CD14-positive monocyte (primary cell): ENCODE measurements at regions not wholly inside any gene's neighbourhood (a gene's known extent, or its start where the extent isn't known, plus 50 kb on each side); places are given as distances from the start of the nearest gene placed in this dataset.

ENCODE experiments used
- DNase-seq, 3 donors: peaks; one replicate each; pipeline ENCODE4 v3.0.0-alpha.2; 2011 to 2022
- H2AFZ ChIP-seq: 2 replicates; pipeline ENCODE4 v1.6.0; 2012; ENCODE audit warnings: mild to moderate bottlenecking, low read depth, low read length, inconsistent platforms; ENCODE audit not compliant: insufficient read depth, poor library complexity, severe bottlenecking
- H3K27ac ChIP-seq, 2 donors: 1 replicate in 1 of 2; 2 replicates in 1 of 2; pipeline ENCODE4 v1.5.1; 2012 to 2013; ENCODE audit warnings: low read length in 2 of 2, control low read depth in 1 of 2, inconsistent platforms in 1 of 2, low read depth in 1 of 2, mild to moderate bottlenecking in 1 of 2
- H3K27me3 ChIP-seq, 2 donors: one replicate each; pipeline versions ENCODE4 v1.6.0 to v1.6.1; 2011 to 2013; ENCODE audit warnings: low read length in 2 of 2; ENCODE audit not compliant: control insufficient read depth in 2 of 2, insufficient read depth in 2 of 2
- H3K36me3 ChIP-seq, 2 donors: replicated peaks in 1 of 2; 1 replicate in 1 of 2; 2 replicates in 1 of 2; pipeline versions ENCODE4 v1.5.1 to v1.6.1; 2012 to 2013; ENCODE audit warnings: low read length in 2 of 2, control low read depth in 1 of 2, inconsistent platforms in 1 of 2, mild to moderate bottlenecking in 1 of 2; ENCODE audit not compliant: insufficient read depth in 2 of 2, control insufficient read depth in 1 of 2
- H3K4me1 ChIP-seq, 2 donors: 1 replicate in 1 of 2; 2 replicates in 1 of 2; pipeline versions ENCODE4 v1.5.1 to v1.6.1; 2012 to 2013; ENCODE audit warnings: low read length in 2 of 2, control low read depth in 1 of 2, inconsistent platforms in 1 of 2, mild to moderate bottlenecking in 1 of 2, moderate library complexity in 1 of 2; ENCODE audit not compliant: insufficient read depth in 2 of 2, control insufficient read depth in 1 of 2
- H3K4me2 ChIP-seq: replicated peaks from 2 replicates; pipeline ENCODE3; 2012; ENCODE audit warnings: low read length, moderate library complexity, mild to moderate bottlenecking; ENCODE audit not compliant: poor library complexity, severe bottlenecking; ENCODE audit errors: extremely low read depth
- H3K4me3 ChIP-seq, 3 experiments: fragments of 200-600 bp in 1 of 3; sonication (generic) in 1 of 3; replicated peaks in 1 of 3; 1 replicate in 2 of 3; 2 replicates in 1 of 3; pipeline ENCODE4 v1.5.1; 2011 to 2013; ENCODE audit warnings: low read length in 3 of 3, mild to moderate bottlenecking in 3 of 3, control low read depth in 2 of 3, low read depth in 2 of 3, inconsistent platforms in 1 of 3, moderate library complexity in 1 of 3
- H3K79me2 ChIP-seq: 2 replicates; pipeline ENCODE4 v1.6.0; 2012; ENCODE audit warnings: mild to moderate bottlenecking, control low read depth, inconsistent platforms, low read length, moderate library complexity; ENCODE audit not compliant: insufficient read depth
- H3K9ac ChIP-seq: 2 replicates; pipeline ENCODE4 v1.6.0; 2017; ENCODE audit warnings: low read length, mild to moderate bottlenecking; ENCODE audit not compliant: insufficient read depth, poor library complexity, severe bottlenecking
- H3K9me3 ChIP-seq, 2 donors: replicated peaks in 1 of 2; 1 replicate in 1 of 2; 2 replicates in 1 of 2; pipeline versions ENCODE4 v1.5.1 to v1.6.1; 2012 to 2013; ENCODE audit warnings: low read length in 2 of 2, control low read depth in 1 of 2; ENCODE audit not compliant: control insufficient read depth in 1 of 2, insufficient read depth in 1 of 2
- H4K20me1 ChIP-seq: 2 replicates; pipeline ENCODE4 v1.6.0; 2012; ENCODE audit warnings: mild to moderate bottlenecking, low read length, control low read depth, moderate library complexity; ENCODE audit not compliant: insufficient read depth
- H3K27ac Mint-ChIP-seq, 7 donors: one replicate each; pipeline ENCODE4 v1.8.0; 2020; ENCODE audit warnings: mild to moderate bottlenecking in 7 of 7, mixed read lengths in 7 of 7, moderate library complexity in 6 of 7, inconsistent platforms in 2 of 7
- H3K27me3 Mint-ChIP-seq, 3 donors: one replicate each; pipeline ENCODE4 v1.8.0; 2021 to 2022; ENCODE audit warnings: low read depth in 3 of 3, mild to moderate bottlenecking in 3 of 3, mixed read lengths in 3 of 3, moderate library complexity in 3 of 3, inconsistent platforms in 1 of 3
- H3K36me3 Mint-ChIP-seq, 2 donors: one replicate each; pipeline ENCODE4 v1.8.0; 2020; ENCODE audit warnings: mixed read lengths in 2 of 2, inconsistent platforms in 1 of 2, mild to moderate bottlenecking in 1 of 2
- H3K4me1 Mint-ChIP-seq: one replicate; pipeline ENCODE4 v1.8.0; 2020; ENCODE audit warnings: mild to moderate bottlenecking, mixed read lengths
- H3K4me3 Mint-ChIP-seq, 2 donors: one replicate each; pipeline ENCODE4 v1.8.0; 2020; ENCODE audit warnings: mild to moderate bottlenecking in 2 of 2, mixed read lengths in 2 of 2, moderate library complexity in 1 of 2
- H3K9me3 Mint-ChIP-seq, 7 donors: one replicate each; pipeline ENCODE4 v1.8.0; 2020 to 2022; ENCODE audit warnings: mixed read lengths in 7 of 7, mild to moderate bottlenecking in 6 of 7, moderate library complexity in 6 of 7, inconsistent platforms in 2 of 7
- WGBS: methylation state at CpG from one replicate; pipeline ENCODE4 v1.1.5; 2013; ENCODE audit warnings: missing lambda C conversion rate; ENCODE audit not compliant: insufficient coverage; 5-methylcytosine and 5-hydroxymethylcytosine counted together
- intact Hi-C, 2 donors: fragments of 100-400 bp; cut with micrococcal nuclease; formaldehyde crosslinking; loops; one replicate each; pipeline versions ENCODE4 v1.15.0 to v1.15.1; 2023
- TF ChIP-seq, protein P1 (sequence below): fragments of 200-600 bp; IDR thresholded peaks from one replicate; pipeline ENCODE4 v1.8.0; 2022; ENCODE audit warnings: antibody characterized with exemption, mild to moderate bottlenecking

DNA sequence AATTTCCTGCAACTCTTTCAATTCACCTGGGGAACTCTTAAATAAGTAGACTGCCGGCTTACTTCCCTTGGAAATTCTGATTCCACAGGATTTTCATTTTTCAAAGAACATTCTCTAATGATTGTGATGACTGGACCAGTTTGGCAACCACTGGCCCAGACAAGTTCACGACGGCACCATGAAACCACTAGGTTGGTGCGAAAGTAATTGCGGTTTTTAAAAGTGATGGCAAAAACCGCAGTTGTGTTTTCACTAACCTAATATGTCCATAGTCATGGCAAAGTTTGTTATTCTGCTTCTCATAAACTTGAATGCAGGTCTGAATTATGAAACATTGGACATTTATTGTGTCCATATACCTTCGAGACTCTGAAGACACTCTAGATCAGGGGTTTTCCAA, 317.2 kb downstream of the IRX1 start:
- no peak overlapping the region for H3K27ac Mint-ChIP-seq
- intact Hi-C loops = no loop called here
- no peaks in the 10 kb centered on the region for H3K4me1 ChIP-seq

DNA sequence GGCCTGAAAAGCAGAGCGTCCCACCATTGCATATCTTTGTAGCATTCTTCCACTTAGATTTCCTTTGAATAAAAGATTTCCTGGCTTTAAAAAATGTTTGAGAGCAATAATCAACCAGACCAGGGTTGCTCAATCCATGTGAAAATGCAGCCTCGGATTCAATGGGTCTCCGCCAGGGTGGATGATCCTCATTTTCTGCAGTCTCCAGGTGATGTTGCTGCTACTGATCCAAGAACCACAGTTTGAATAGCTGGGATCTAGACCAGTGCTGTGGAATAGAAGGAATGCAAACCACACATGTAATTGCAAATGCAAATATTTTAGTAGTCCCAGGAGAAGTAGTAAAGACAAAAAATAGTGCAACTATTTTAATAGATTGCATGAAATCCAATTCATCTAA, 317.6 kb downstream of the IRX1 start:
- no peak overlapping the region for H3K9ac ChIP-seq
- H3K4me1 ChIP-seq = no peaks in the 10 kb centered on the region
- no peak overlapping the region for H3K4me3 Mint-ChIP-seq
- no peaks in the 10 kb centered on the region for H3K36me3 Mint-ChIP-seq
- no peak overlapping the region for H3K4me3 ChIP-seq
- no peaks in the 10 kb centered on the region for H4K20me1 ChIP-seq
- no peaks in the 10 kb centered on the region for H3K27me3 ChIP-seq
- H3K4me2 ChIP-seq = no peak overlapping the region
- H3K27ac ChIP-seq = no peak overlapping the region
- TF ChIP-seq, protein P1, sequence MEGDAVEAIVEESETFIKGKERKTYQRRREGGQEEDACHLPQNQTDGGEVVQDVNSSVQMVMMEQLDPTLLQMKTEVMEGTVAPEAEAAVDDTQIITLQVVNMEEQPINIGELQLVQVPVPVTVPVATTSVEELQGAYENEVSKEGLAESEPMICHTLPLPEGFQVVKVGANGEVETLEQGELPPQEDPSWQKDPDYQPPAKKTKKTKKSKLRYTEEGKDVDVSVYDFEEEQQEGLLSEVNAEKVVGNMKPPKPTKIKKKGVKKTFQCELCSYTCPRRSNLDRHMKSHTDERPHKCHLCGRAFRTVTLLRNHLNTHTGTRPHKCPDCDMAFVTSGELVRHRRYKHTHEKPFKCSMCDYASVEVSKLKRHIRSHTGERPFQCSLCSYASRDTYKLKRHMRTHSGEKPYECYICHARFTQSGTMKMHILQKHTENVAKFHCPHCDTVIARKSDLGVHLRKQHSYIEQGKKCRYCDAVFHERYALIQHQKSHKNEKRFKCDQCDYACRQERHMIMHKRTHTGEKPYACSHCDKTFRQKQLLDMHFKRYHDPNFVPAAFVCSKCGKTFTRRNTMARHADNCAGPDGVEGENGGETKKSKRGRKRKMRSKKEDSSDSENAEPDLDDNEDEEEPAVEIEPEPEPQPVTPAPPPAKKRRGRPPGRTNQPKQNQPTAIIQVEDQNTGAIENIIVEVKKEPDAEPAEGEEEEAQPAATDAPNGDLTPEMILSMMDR = no peak
- H3K9me3 ChIP-seq = peaks cover 0 to 7% of the 10 kb centered on the region in 2 donors
- H3K27me3 Mint-ChIP-seq = peaks cover 0 to 2% (median 0%) of the 10 kb centered on the region in 3 donors
- WGBS = 93% methylated on average over 2 of the region's 3 CpGs
- H3K36me3 ChIP-seq = no peaks in the 10 kb centered on the region
- intact Hi-C loops = no loop called here
- H3K4me1 Mint-ChIP-seq = no peaks in the 10 kb centered on the region
- DNase-seq = no peak
- H3K27ac Mint-ChIP-seq = no peak overlapping the region
- peaks cover 3 to 13% (median 8%) of the 10 kb centered on the region in 7 donors for H3K9me3 Mint-ChIP-seq
- H3K79me2 ChIP-seq = no peaks in the 10 kb centered on the region
- no peak overlapping the region for H2AFZ ChIP-seq

More for the DNA sequence above, 317.2 kb downstream of the IRX1 start:
- H3K4me2 ChIP-seq = no peak overlapping the region
- Mint-ChIP-seq H3K4me3 (no peak overlapping the region), H3K27me3 (peaks cover 0 to 2% (median 0%) of the 10 kb centered on the region in 3 donors), H3K4me1 (no peaks in the 10 kb centered on the region), H3K36me3 (no peaks in the 10 kb centered on the region), H3K9me3 (peaks cover 3 to 12% (median 8%) of the 10 kb centered on the region in 7 donors)
- no peaks in the 10 kb centered on the region for H4K20me1 ChIP-seq
- H3K27me3 ChIP-seq = no peaks in the 10 kb centered on the region
- DNase-seq = no peak
- H3K36me3 ChIP-seq = no peaks in the 10 kb centered on the region
- no peak overlapping the region for H2AFZ ChIP-seq
- H3K9me3 ChIP-seq = peaks cover 0 to 3% of the 10 kb centered on the region in 2 donors
- H3K79me2 ChIP-seq = no peaks in the 10 kb centered on the region
- TF ChIP-seq, protein P1 = no peak
- H3K9ac ChIP-seq = no peak overlapping the region
- no peak overlapping the region for H3K4me3 ChIP-seq
- H3K27ac ChIP-seq = no peak overlapping the region
- WGBS = no CpG with 5 or more reads among the region's 7 CpGs
